MCF 10A (cell line): ENCODE measurements at regions not wholly inside any gene's neighbourhood (a gene's known extent, or its start where the extent isn't known, plus 50 kb on each side); places are given as distances from the start of the nearest gene placed in this dataset.

Experiments used
- BruUV-seq: library from RNA; stranded (reverse); fragments of 400-500 nt; replicated peaks from 2 replicates; lab custom pipeline; 2021; lab: Mats Ljungman, UMichigan
- CTCF ChIA-PET: fragments of 300-600 bp; sonication (Branson Sonifier 250); formaldehyde crosslinking; extraction: SDS; loops from one replicate; lab custom pipeline; 2021; ENCODE audit warnings: antibody characterized with exemption, inconsistent platforms; lab: Yijun Ruan, JAX
- POLR2A ChIA-PET: fragments of 300-600, 350-650 bp; sonication (Branson Sonifier 250); formaldehyde crosslinking; extraction: SDS; loops from one replicate; lab custom pipeline; 2020; ENCODE audit warnings: antibody characterized with exemption, inconsistent platforms; lab: Yijun Ruan, JAX
- DNase-seq: peaks from one replicate; pipeline ENCODE4 v3.0.0-alpha.2; 2018; ENCODE audit not compliant: unreplicated experiment
- H3K27ac Mint-ChIP-seq: one replicate; pipeline ENCODE4 v1.8.0; 2022; ENCODE audit warnings: mild to moderate bottlenecking, low read depth, mixed read lengths; ENCODE audit not compliant: unreplicated experiment
- H3K27me3 Mint-ChIP-seq: one replicate; pipeline ENCODE4 v1.8.0; 2022; ENCODE audit warnings: mixed read lengths; ENCODE audit not compliant: insufficient read depth, unreplicated experiment
- H3K36me3 Mint-ChIP-seq: one replicate; pipeline ENCODE4 v1.8.0; 2022; ENCODE audit warnings: mild to moderate bottlenecking, moderate library complexity, mixed read lengths; ENCODE audit not compliant: insufficient read depth, unreplicated experiment
- H3K4me1 Mint-ChIP-seq: one replicate; pipeline ENCODE4 v1.8.0; 2022; ENCODE audit warnings: mixed read lengths; ENCODE audit not compliant: insufficient read depth, unreplicated experiment
- H3K4me3 Mint-ChIP-seq: one replicate; pipeline ENCODE4 v1.8.0; 2022; ENCODE audit warnings: mild to moderate bottlenecking, moderate library complexity, mixed read lengths; ENCODE audit not compliant: unreplicated experiment
- H3K9me3 Mint-ChIP-seq: one replicate; pipeline ENCODE4 v1.8.0; 2022; ENCODE audit warnings: mixed read lengths; ENCODE audit not compliant: unreplicated experiment
- CTCF ChIP-seq: fragments of 200-600 bp; IDR thresholded peaks from one replicate; pipeline ENCODE4 v1.8.0; 2022; ENCODE audit warnings: antibody characterized with exemption, mild to moderate bottlenecking; ENCODE audit not compliant: unreplicated experiment
- intact Hi-C: fragments of 100-400 bp; cut with micrococcal nuclease; formaldehyde crosslinking; loops from 2 replicates; pipeline ENCODE4 v1.14.1; 2022

DNA sequence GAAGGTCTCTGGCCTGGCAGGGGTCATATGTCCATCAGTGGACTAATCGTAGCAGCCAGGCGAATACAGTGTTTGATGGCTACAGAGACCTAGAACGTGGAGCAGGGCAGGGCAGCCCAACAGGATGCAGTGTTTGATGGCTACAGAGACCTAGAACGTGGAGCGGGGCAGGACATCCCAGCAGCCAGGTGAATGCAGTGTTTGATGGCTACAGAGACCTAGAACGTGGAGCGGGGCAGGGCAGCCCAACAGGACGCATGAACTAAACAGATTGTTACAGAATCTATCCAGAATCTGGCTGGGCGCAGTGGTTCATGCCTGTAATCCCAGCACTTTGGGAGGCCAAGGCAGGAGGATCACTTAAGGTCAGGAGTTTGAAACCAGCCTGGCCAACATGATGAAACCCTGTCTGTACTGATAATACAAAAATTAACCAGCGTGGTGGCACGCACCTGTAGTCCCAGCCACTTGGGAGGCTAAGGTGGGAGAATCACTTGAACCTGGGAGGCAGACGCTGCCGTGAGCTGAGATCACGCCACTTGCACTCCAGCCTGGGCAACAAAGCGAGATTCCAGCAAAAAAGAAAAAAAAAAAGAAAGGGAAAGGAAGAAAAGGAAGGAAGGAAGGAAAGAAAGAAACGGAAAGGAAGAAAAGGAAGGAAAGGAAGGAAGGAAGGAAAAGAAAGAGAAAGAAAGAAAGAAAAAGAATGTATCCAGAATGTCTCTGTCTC, 65.2 kb upstream of the RPH3AL start:
- Mint-ChIP-seq H3K4me3 (no peak overlapping the region), H3K4me1 (no peaks in the 10 kb centered on the region), H3K27me3 (no peaks in the 10 kb centered on the region), H3K27ac (no peak overlapping the region), H3K36me3 (peaks cover 4% of the 10 kb centered on the region), H3K9me3 (no peaks in the 10 kb centered on the region)
- intact Hi-C loops = no loop called here
- ChIA-PET CTCF (interaction anchor here (1.8 kb wide), 1 partner anchor 579 kb away, joined by 5 read pairs; the partner anchor contains the start of gene TIMM22), POLR2A (no interaction called here)
- no TSS peak for BruUV-seq
- no peak for DNase-seq
- TF ChIP-seq CTCF = no peak

DNA sequence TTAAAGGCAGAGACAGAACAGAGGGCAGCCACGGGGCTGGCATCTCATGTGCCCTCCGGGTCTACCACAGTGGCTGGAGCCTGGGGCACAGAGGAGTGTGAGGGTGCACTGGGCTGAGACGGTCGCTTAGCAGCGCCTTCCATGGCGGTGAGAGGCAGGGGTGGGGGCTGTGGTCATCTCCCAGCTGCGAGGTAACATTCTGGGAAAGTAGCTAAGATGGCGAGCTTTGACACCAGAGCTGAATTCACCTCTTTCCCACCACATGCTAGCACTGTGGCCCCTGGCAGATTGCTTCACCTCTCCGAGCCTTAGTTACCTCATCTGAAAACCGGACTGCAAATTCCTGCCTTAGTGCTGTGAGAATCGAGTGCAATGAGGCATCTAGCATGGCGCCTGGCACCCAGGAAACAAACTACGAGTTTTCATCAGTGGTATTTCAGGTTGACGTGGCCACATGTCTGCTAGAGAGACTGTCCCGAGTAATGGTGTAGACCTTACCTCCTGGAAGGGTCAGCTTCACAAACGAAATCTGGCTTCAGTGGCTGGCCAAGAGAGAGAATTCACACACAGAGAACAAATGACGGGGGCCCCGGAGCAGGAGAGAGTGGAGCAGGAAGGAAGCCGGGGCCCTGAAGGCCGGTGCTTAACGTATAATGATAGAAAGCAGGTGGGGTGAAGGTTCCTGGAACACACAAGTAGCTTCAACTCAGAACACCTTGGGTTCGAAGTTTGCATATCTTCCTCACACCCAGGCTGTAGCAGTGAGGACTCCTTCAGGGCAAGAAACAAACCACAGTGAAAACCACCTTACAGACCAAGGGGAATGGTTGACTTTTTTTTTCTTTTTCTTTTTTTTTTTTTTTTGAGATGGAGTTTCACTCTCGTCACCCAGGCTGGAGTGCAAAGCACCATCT, 63.9 kb upstream of the RPH3AL start:
- no peak for TF ChIP-seq CTCF
- CTCF ChIA-PET = interaction anchor here (1.8 kb wide), 1 partner anchor 580 kb away, joined by 5 read pairs; the partner anchor contains the start of gene TIMM22
- POLR2A ChIA-PET = no interaction called here

GRCh38 chr17:413706-414380, 61.2 kb upstream of the RPH3AL start:
- Mint-ChIP-seq H3K4me3 (no peak overlapping the region), H3K9me3 (no peaks in the 10 kb centered on the region), H3K36me3 (peaks cover 12% of the 10 kb centered on the region), H3K27ac (no peak overlapping the region), H3K4me1 (peaks cover 14% of the 10 kb centered on the region), H3K27me3 (no peaks in the 10 kb centered on the region)
- ChIA-PET CTCF (interaction anchor here (0.7 to 2.1 kb wide), 4 partner anchors 286 to 586 kb away, joined by 3 to 7 read pairs (median 4); partner anchors contain the start of gene TIMM22), POLR2A (no interaction called here)
- TF ChIP-seq CTCF = no peak
- no peak for DNase-seq
- intact Hi-C loops = loop anchor here (2.0 to 5.0 kb wide), 2 partner anchors 338 to 567 kb away; partner anchors contain the start of gene GEMIN4
- BruUV-seq = no TSS peak

More for the DNA sequence above, 63.9 kb upstream of the RPH3AL start:
- no peak for DNase-seq
- no peak overlapping the region for H3K4me3 Mint-ChIP-seq
- H3K27me3 Mint-ChIP-seq = no peaks in the 10 kb centered on the region
- H3K27ac Mint-ChIP-seq = no peak overlapping the region
- peaks cover 4% of the 10 kb centered on the region for H3K36me3 Mint-ChIP-seq
- no peaks in the 10 kb centered on the region for H3K9me3 Mint-ChIP-seq
- intact Hi-C loops = no loop called here
- BruUV-seq = no TSS peak
- peaks cover 4% of the 10 kb centered on the region for H3K4me1 Mint-ChIP-seq
